ENCODE measurements at regions not wholly inside any gene's neighbourhood (a gene's known extent, or its start where the extent isn't known, plus 50 kb on each side); places are given as distances from the start of the nearest gene placed in this dataset.

DNA sequence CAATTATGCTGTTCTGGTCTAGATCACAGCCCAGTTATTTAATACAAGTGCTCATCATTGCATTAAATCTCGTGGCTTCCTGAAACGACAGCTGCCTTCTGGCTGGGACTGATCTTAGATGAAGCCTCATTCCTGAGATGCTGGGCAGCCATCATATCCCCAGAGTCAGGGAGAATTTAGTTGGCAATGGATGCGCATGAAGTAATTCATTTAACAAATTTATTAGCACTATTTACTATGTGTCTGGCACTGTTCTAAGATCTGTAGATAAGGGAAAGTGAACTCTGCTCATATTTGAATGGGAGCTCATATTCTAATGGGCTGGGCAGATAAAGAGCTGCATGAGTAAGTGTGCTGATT, 244.7 kb downstream of the KCNS3 start:
- no peak for DNase-seq

DNA sequence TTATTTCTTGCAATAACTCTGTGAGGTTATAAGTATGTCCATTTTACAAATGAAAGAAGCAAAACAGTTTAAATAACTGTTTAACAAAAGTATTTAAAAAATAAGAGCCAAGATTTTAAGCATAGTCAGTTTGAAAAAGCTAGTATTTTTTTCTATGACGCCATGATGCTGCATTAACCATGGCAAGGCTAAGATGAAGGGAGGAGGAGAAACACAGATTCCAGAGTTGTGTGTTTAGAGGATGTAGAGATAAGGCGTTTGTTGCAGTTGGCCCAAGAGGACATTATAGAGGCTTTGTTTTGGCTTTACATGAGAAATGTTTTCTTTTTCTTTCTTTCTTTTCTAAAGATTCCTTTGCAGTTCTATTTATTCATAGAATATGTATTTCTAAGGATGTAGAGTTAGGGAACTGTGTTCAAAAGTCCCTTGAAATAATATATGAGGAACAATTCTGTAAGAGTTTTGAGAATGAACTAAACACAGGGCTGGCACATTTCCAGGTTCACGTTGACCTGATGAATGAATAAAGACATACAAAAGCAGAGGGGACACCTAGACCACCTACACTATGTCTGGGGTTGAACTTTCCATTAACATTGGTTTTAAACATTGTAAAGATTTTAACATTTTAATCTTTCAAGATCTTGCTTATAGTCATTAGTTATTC, 244.2 kb downstream of the KCNS3 start:
- DNase-seq = no peak

DNA sequence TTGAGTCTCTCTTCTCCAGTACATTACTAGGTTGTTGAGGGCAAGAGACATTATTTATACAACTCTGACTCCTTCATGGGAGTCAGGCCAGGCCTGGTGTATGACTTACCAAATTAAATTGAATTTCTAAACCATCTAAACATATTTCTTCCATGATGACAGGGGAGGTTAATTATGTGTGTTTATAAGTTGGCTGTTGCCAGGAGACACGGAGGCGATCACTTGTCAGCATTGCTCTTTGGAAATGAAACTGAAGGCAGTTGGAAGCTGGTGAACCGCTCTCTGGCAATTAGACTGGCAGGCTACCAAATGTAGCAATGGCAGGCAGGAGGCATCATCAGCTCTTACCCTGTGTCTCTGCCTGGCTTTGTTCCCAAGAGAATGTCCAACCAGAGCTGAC, 241.4 kb downstream of the KCNS3 start:
- DNase-seq = peak; percentile 70

DNA sequence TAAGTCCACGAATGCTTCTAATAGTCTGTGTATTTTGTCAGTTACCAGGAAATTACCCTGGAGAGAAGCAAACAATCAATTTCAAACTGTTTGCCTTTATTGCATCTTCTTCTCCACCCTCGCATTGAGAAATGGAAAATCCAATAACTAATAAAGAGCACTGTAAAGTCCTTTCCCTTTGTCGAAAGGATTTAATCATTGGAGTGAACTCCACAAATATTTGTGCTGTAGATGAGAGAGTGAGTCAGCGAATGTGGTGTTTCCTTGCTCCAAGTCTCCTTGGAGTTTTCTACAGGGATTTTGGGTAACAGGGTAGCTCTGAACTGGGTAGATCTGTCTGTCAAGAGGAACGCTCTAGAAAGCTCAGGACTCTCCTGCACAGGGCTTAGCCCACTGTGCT, 240.2 kb downstream of the KCNS3 start:
- DNase-seq = peak; percentile 52

GRCh38 chr2:18117592-18117991, 239.1 kb downstream of the KCNS3 start:
- peak; percentile 60 for DNase-seq

GRCh38 chr2:18110222-18110621, 231.8 kb downstream of the KCNS3 start:
- no peak for DNase-seq

- no peak for DNase-seq
Observed at GRCh38 chr2:18106841-18107240, 228.4 kb downstream of the KCNS3 start.

- no peak for DNase-seq
Observed at GRCh38 chr2:18105929-18106328, 227.5 kb downstream of the KCNS3 start.

GRCh38 chr2:18104595-18105224, 226.2 kb downstream of the KCNS3 start:
- no peak for DNase-seq

DNA sequence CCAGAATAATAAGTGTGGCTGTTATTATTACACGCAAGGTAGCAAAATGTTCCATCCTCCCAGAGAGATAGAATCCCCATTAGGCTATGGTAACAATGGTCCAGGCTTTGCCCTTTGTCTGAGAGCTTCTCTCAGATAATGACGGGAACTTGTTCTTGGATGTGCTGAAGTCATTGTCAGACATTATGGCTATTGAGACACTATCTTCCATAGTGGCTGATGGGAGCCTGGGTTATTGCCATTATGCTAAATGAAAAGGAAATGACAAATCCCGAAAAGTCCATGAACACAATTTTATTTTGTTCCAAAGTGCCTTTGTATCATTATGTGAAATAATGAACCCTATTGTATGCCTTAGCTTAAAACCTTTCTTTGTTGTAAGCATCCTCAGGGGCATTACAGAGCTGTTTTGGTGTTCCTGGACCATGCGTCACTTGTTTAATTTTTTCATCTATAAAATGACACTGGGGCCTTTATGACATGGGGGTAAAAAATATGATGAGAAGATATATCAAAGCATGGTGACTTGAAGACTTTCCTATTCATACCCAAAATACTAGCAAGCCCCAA, 218.5 kb downstream of the KCNS3 start:
- DNase-seq = no peak

GRCh38 chr2:18094277-18094676, 215.8 kb downstream of the KCNS3 start:
- DNase-seq = no peak

GRCh38 chr2:18093196-18093595, 214.7 kb downstream of the KCNS3 start:
- DNase-seq = no peak

GRCh38 chr2:18092760-18093159, 214.3 kb downstream of the KCNS3 start:
- DNase-seq = no peak

DNA sequence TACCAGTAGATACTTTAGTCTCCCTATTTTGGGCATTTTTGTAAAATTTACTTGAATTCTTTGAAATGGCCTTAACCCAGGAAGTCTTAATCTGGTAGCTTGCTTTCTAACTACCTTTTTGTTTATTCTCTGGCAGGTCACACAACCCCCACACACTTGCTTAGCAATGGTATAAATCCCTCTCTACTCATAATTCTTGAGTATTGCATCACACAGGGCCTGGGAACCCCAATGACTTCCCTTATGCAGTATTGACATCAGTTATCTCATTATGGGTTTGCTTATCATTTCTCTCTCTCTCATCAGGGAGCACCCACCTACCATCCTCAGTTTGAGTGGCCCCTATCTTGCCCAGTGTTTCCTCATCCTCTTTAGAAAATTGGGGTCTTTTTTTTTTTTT, 207.1 kb downstream of the KCNS3 start:
- no peak for DNase-seq

- DNase-seq = no peak
Observed at GRCh38 chr2:18084376-18084775, 205.9 kb downstream of the KCNS3 start.

- DNase-seq = no peak
Observed at GRCh38 chr2:18083806-18084205, 205.3 kb downstream of the KCNS3 start.

DNA sequence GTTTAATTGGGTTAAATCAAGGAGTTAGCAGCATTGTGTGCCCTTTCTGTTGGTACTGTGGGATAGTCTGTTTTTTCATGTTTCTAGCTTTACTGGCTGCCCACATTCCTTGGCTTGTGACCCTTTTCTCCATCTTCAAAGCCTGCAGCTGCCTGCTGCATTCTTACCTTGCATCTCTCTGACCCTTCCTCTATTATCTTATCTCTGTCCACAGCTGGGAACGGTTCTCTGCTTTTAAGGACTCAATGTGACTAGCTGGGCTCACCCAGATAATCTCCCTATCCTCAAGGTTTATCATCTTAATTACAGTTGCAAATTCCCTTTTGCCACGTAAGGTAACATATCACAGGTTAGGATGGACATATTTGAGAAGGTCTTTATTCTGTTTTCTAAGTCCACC, 199.7 kb downstream of the KCNS3 start:
- DNase-seq = no peak

- DNase-seq = peak; percentile 93
Observed at GRCh38 chr2:18077704-18078103, 199.2 kb downstream of the KCNS3 start.

DNA sequence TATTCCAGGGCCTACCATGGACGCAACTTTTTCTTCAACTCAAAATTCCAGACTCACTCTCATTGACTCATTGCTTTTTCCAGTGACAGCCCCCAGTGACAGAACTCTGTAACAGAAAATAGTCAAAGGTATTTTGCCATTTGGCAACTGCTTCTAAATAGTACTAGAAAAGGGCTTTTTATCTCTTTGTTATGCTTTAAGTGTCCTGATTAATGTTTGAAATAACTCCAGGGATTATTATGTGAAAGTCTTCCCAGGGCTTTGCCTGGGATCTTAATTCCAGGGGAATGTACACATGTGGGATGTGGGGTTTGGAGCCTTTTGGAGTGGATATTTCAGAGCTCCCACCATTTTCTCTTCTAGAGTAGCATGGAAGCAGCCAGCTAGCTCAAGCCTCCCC, 198.8 kb downstream of the KCNS3 start:
- DNase-seq = peak; percentile 67

- DNase-seq = no peak
Observed at GRCh38 chr2:18074476-18074875, 196.0 kb downstream of the KCNS3 start.

- no peak for DNase-seq
Observed at GRCh38 chr2:18073601-18074000, 195.1 kb downstream of the KCNS3 start.

GRCh38 chr2:18067588-18068384, 189.3 kb downstream of the KCNS3 start:
- no peak for DNase-seq

DNA sequence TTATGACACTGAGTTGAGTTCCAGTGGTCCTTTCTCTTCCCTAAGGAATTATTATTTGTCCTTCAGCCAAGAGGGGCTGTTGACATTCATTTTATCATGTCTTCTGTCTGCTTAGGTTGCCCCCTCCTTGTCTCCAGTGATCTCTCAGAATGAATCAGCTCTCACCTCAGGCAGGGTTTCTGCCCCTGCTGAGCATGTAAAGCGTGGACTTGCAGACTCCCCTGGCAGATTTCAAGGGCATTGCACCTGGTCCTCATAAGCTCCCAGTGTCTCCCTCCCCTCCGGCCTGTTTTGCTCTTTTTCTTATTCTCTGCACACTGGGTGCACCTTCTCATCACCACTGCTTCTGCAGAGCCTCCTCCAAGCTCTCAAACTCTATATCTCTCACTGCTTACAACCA, 188.4 kb downstream of the KCNS3 start:
- no peak for DNase-seq

GRCh38 chr2:18066066-18066465, 187.6 kb downstream of the KCNS3 start:
- no peak for DNase-seq
